ENCODE measurements at regions not wholly inside any gene's neighbourhood (a gene's known extent, or its start where the extent isn't known, plus 50 kb on each side); places are given as distances from the start of the nearest gene placed in this dataset.

- no peak for DNase-seq (ENCODE audit: low read depth, low spot score)
- no peaks in the 10 kb centered on the region for H3K4me1 ChIP-seq (ENCODE audit: control insufficient read depth, insufficient read depth, low read length)
- no peak overlapping the region for H3K27ac ChIP-seq (ENCODE audit: low read length)
- H3K27me3 ChIP-seq (ENCODE audit: control insufficient read depth, insufficient read depth, low read length): no peaks in the 10 kb centered on the region
- H3K36me3 ChIP-seq (ENCODE audit: control insufficient read depth, insufficient read depth, low read length): no peaks in the 10 kb centered on the region
- H3K4me3 ChIP-seq (ENCODE audit: low read length): no peak overlapping the region
- no CpG with 5 or more reads among the region's 21 CpGs for WGBS (ENCODE audit: insufficient coverage, insufficient read length)
- H3K9me3 ChIP-seq (ENCODE audit: control insufficient read depth, insufficient read depth, low read length): no peaks in the 10 kb centered on the region
These were observed 206.6 kb downstream of the DLL1 start for GRCh38 chr6:170084166-170084730.

GRCh38 chr6:170083236-170084051 lies 207.4 kb downstream of the DLL1 start:
- Histone ChIP-seq H3K36me3 (ENCODE audit: control insufficient read depth, insufficient read depth, low read length) (no peaks in the 10 kb centered on the region), H3K27me3 (ENCODE audit: control insufficient read depth, insufficient read depth, low read length) (no peaks in the 10 kb centered on the region), H3K4me1 (ENCODE audit: control insufficient read depth, insufficient read depth, low read length) (no peaks in the 10 kb centered on the region), H3K4me3 (ENCODE audit: low read length) (no peak overlapping the region), H3K27ac (ENCODE audit: low read length) (no peak overlapping the region), H3K9me3 (ENCODE audit: control insufficient read depth, insufficient read depth, low read length) (no peaks in the 10 kb centered on the region)
- no CpG with 5 or more reads among the region's 33 CpGs for WGBS (ENCODE audit: insufficient coverage, insufficient read length)
- DNase-seq (ENCODE audit: low read depth, low spot score): no peak

- no peak for DNase-seq (ENCODE audit: low read depth, low spot score)
- H3K9me3 ChIP-seq (ENCODE audit: control insufficient read depth, insufficient read depth, low read length): no peaks in the 10 kb centered on the region
- H3K27me3 ChIP-seq (ENCODE audit: control insufficient read depth, insufficient read depth, low read length): no peaks in the 10 kb centered on the region
- H3K4me1 ChIP-seq (ENCODE audit: control insufficient read depth, insufficient read depth, low read length): no peaks in the 10 kb centered on the region
- no peaks in the 10 kb centered on the region for H3K36me3 ChIP-seq (ENCODE audit: control insufficient read depth, insufficient read depth, low read length)
- no CpG with 5 or more reads among the region's 12 CpGs for WGBS (ENCODE audit: insufficient coverage, insufficient read length)
- no peak overlapping the region for H3K4me3 ChIP-seq (ENCODE audit: low read length)
- H3K27ac ChIP-seq (ENCODE audit: low read length): no peak overlapping the region
These were observed 208.2 kb downstream of the DLL1 start for GRCh38 chr6:170082531-170083187.

GRCh38 chr6:170082067-170082466 lies 208.8 kb downstream of the DLL1 start:
- H3K27me3 ChIP-seq (ENCODE audit: control insufficient read depth, insufficient read depth, low read length): no peaks in the 10 kb centered on the region
- WGBS (ENCODE audit: insufficient coverage, insufficient read length): no CpG with 5 or more reads among the region's 13 CpGs

GRCh38 chr6:170081556-170081955 lies 209.3 kb downstream of the DLL1 start:
- no peaks in the 10 kb centered on the region for H3K9me3 ChIP-seq (ENCODE audit: control insufficient read depth, insufficient read depth, low read length)
- WGBS (ENCODE audit: insufficient coverage, insufficient read length): no CpG with 5 or more reads among the region's 13 CpGs
- H3K36me3 ChIP-seq (ENCODE audit: control insufficient read depth, insufficient read depth, low read length): no peaks in the 10 kb centered on the region
- no peaks in the 10 kb centered on the region for H3K4me1 ChIP-seq (ENCODE audit: control insufficient read depth, insufficient read depth, low read length)
- no peaks in the 10 kb centered on the region for H3K27me3 ChIP-seq (ENCODE audit: control insufficient read depth, insufficient read depth, low read length)
- no peak overlapping the region for H3K27ac ChIP-seq (ENCODE audit: low read length)
- H3K4me3 ChIP-seq (ENCODE audit: low read length): no peak overlapping the region
- no peak for DNase-seq (ENCODE audit: low read depth, low spot score)

More at GRCh38 chr6:170082067-170082466, 208.8 kb downstream of the DLL1 start:
- no peak for DNase-seq (ENCODE audit: low read depth, low spot score)
- no peaks in the 10 kb centered on the region for H3K9me3 ChIP-seq (ENCODE audit: control insufficient read depth, insufficient read depth, low read length)
- H3K36me3 ChIP-seq (ENCODE audit: control insufficient read depth, insufficient read depth, low read length): no peaks in the 10 kb centered on the region
- H3K4me1 ChIP-seq (ENCODE audit: control insufficient read depth, insufficient read depth, low read length): no peaks in the 10 kb centered on the region
- H3K4me3 ChIP-seq (ENCODE audit: low read length): no peak overlapping the region
- H3K27ac ChIP-seq (ENCODE audit: low read length): no peak overlapping the region

GRCh38 chr6:170080828-170081371 lies 210.0 kb downstream of the DLL1 start:
- no CpG with 5 or more reads among the region's 26 CpGs for WGBS (ENCODE audit: insufficient coverage, insufficient read length)
- Histone ChIP-seq H3K4me3 (ENCODE audit: low read length) (no peak overlapping the region), H3K9me3 (ENCODE audit: control insufficient read depth, insufficient read depth, low read length) (no peaks in the 10 kb centered on the region), H3K27ac (ENCODE audit: low read length) (no peak overlapping the region), H3K4me1 (ENCODE audit: control insufficient read depth, insufficient read depth, low read length) (no peaks in the 10 kb centered on the region), H3K36me3 (ENCODE audit: control insufficient read depth, insufficient read depth, low read length) (no peaks in the 10 kb centered on the region), H3K27me3 (ENCODE audit: control insufficient read depth, insufficient read depth, low read length) (no peaks in the 10 kb centered on the region)
- DNase-seq (ENCODE audit: low read depth, low spot score): no peak

- no CpG with 5 or more reads among the region's 24 CpGs for WGBS (ENCODE audit: insufficient coverage, insufficient read length)
- no peaks in the 10 kb centered on the region for H3K9me3 ChIP-seq (ENCODE audit: control insufficient read depth, insufficient read depth, low read length)
These were observed 210.6 kb downstream of the DLL1 start for GRCh38 chr6:170080169-170080827.

GRCh38 chr6:170076466-170077165 lies 214.3 kb downstream of the DLL1 start:
- Histone ChIP-seq H3K27me3 (ENCODE audit: control insufficient read depth, insufficient read depth, low read length) (no peaks in the 10 kb centered on the region), H3K4me3 (ENCODE audit: low read length) (no peak overlapping the region), H3K36me3 (ENCODE audit: control insufficient read depth, insufficient read depth, low read length) (no peaks in the 10 kb centered on the region), H3K4me1 (ENCODE audit: control insufficient read depth, insufficient read depth, low read length) (peaks cover 4% of the 10 kb centered on the region), H3K9me3 (ENCODE audit: control insufficient read depth, insufficient read depth, low read length) (no peaks in the 10 kb centered on the region), H3K27ac (ENCODE audit: low read length) (no peak overlapping the region)
- WGBS (ENCODE audit: insufficient coverage, insufficient read length): no CpG with 5 or more reads among the region's 21 CpGs
- DNase-seq (ENCODE audit: low read depth, low spot score): no peak

More at GRCh38 chr6:170080169-170080827, 210.6 kb downstream of the DLL1 start:
- Histone ChIP-seq H3K27ac (ENCODE audit: low read length) (no peak overlapping the region), H3K36me3 (ENCODE audit: control insufficient read depth, insufficient read depth, low read length) (no peaks in the 10 kb centered on the region), H3K4me3 (ENCODE audit: low read length) (no peak overlapping the region), H3K4me1 (ENCODE audit: control insufficient read depth, insufficient read depth, low read length) (peaks cover 4% of the 10 kb centered on the region), H3K27me3 (ENCODE audit: control insufficient read depth, insufficient read depth, low read length) (no peaks in the 10 kb centered on the region)
- DNase-seq (ENCODE audit: low read depth, low spot score): no peak

DNA sequence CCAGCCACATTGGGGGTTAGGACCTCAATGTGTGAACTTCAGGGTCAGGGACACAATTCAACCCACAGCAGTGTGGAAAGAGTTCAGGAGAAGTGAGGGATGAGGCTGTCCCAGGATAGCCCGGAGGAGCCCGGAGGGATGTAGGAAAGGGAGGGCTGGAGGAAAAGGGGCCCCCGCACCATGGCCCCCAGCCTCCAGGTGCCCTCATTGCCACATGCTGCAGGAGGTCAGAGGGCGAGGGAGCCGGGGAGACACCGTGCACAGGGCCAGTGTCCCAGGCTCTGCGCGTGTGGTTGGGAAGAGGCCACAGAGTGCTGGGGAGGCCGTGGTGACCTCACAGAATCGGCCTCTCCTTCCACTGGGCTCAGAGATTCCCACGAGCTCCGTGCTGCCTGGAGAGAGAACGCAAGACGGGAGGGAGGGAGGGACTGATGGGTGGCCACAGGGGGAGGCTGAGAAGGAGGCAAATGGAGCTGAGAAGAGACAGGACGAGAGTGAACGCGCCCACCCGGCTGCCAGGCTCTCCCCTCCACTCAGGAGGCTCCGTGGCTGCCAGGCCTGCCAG lies 215.1 kb downstream of the DLL1 start:
- no peak for DNase-seq (ENCODE audit: low read depth, low spot score)

More for the DNA sequence above, 215.1 kb downstream of the DLL1 start:
- H3K27ac ChIP-seq (ENCODE audit: low read length): no peak overlapping the region
- no peaks in the 10 kb centered on the region for H3K9me3 ChIP-seq (ENCODE audit: control insufficient read depth, insufficient read depth, low read length)
- no peaks in the 10 kb centered on the region for H3K27me3 ChIP-seq (ENCODE audit: control insufficient read depth, insufficient read depth, low read length)
- no CpG with 5 or more reads among the region's 19 CpGs for WGBS (ENCODE audit: insufficient coverage, insufficient read length)
- H3K36me3 ChIP-seq (ENCODE audit: control insufficient read depth, insufficient read depth, low read length): no peaks in the 10 kb centered on the region
- H3K4me3 ChIP-seq (ENCODE audit: low read length): no peak overlapping the region
- peaks cover 4% of the 10 kb centered on the region for H3K4me1 ChIP-seq (ENCODE audit: control insufficient read depth, insufficient read depth, low read length)
